Heart left ventricle (tissue), 13 donors: ENCODE measurements at regions not wholly inside any gene's neighbourhood (a gene's known extent, or its start where the extent isn't known, plus 50 kb on each side); places are given as distances from the start of the nearest gene placed in this dataset.

ENCODE experiments used
- CTCF ChIP-seq, 12 donors: fragments of 200-600 bp; sonication (generic) in 4 of 12; IDR thresholded peaks; one replicate each; pipeline versions ENCODE4 v1.5.0 to v1.8.0; 2018 to 2022; ENCODE audit warnings: antibody characterized with exemption in 12 of 12, mild to moderate bottlenecking in 5 of 12
- POLR2A ChIP-seq, 2 donors: fragments of 450-650 bp; IDR thresholded peaks; one replicate each; pipeline ENCODE4 v1.6.1; 2017; ENCODE audit warnings: antibody characterized with exemption in 2 of 2, mild to moderate bottlenecking in 2 of 2, moderate library complexity in 2 of 2
- donor health status: ischemic (EF 13 %, LVEDD 7.1; RV severe dilation, severe dysfunction).
- donor health status: DM: no; HTN: yes; CAD: no.
- donor health status: DM: no; HTN: no; CAD: no.
- donor health status: ischemic (EF 25% LVEDD 6.9; RV normal size, moderate dysfunction).
- donor health status: ischemic (EF 25% LVEDD 5.7; RV mildly dilated, moderate dysfunction).
- donor health status: ischemic (EF 35%, LVEDD 5.7; RV mildly dilated, moderate dysfunction).
- donor health status: nonischemic (EF 11% LVEDD 7.7; RV severe dilation, severe dysfunction).
- donor health status: DM: yes; HTN: yes; CAD: no.
- donor health status: PGD.
- donor health status: ischemic (EF 29% LVEDD 5.4; RV normal size, mild dysfunction).
- donor health status: nonischemic (EF 23%, LVEDD 6.1; RV moderate dilation, normal function).

GRCh38 chr6:65900928-65901327 lies 193.9 kb upstream of the EYS start:
- TF ChIP-seq POLR2A (IDR thresholded peaks at IDR 0.05): no peak
- TF ChIP-seq CTCF (IDR thresholded peaks at IDR 0.05): no peak
